COLO668 (cell line): ENCODE measurements at regions not wholly inside any gene's neighbourhood (a gene's known extent, or its start where the extent isn't known, plus 50 kb on each side); places are given as distances from the start of the nearest gene placed in this dataset.

ENCODE experiments used
- DNase-seq: peaks from one replicate; lab custom pipeline; 2025; ENCODE audit not compliant: unreplicated experiment; lab: John Stamatoyannopoulos, UW

GRCh38 chr15:35596285-35596684, 50.3 kb upstream of the DPH6 start:
- DNase-seq, result no peak

DNA sequence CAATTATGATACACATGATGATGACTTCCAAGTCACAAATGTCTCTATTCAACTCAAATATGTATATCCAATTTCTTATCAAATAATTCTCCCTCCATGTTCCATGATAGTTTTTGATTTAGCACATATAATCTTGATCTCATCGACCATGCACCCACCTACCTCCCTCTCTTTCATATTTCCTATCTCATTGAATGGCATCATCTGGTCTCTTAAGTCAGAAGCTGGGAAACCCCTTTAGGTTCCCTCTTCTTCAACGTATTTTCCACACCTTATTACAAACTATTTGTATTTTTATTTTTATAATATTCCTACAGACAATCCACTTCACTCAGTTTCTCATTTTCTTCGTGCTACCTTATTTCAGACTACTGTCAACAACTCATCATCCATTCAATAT, 56.9 kb upstream of the DPH6 start:
- DNase-seq, result no peak

- no peak for DNase-seq
Observed at GRCh38 chr15:35603301-35603700, 57.3 kb upstream of the DPH6 start.

GRCh38 chr15:35603856-35604255, 57.9 kb upstream of the DPH6 start:
- DNase-seq, result no peak

DNA sequence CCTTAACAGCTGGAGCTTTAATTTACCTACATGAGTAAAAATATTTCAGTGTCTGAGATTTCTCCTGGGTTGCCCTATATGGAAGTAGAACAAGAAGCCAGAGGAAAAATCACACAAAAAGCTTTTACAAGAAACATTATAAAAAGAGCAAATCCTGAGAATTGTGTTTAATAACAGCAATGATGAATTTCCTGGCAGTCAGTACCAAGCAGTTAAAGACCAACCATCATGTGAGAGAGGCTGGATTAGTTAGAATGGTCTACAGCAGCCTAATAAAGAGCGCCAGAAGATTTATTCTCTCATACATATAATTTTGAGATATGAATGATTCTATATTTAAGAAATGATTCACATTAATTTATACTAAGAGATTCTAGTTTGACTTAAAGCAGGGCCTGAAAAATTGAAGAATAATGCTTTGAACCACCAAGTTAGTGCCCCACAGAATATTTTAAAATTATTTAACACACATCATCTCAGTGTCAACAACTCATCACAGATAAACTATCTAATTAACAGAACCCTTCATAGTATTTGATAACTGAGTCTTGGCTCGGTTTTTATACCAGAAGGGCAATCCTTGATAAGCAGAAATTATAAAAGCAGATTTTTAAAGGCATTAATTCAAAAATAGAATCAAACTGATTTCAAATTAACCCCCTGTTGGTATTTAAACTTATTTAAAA, 59.9 kb upstream of the DPH6 start:
- no peak for DNase-seq

- no peak for DNase-seq
Observed at GRCh38 chr15:35606450-35606779, 60.5 kb upstream of the DPH6 start.

GRCh38 chr15:35616498-35617271, 70.7 kb upstream of the DPH6 start:
- DNase-seq, result no peak

DNA sequence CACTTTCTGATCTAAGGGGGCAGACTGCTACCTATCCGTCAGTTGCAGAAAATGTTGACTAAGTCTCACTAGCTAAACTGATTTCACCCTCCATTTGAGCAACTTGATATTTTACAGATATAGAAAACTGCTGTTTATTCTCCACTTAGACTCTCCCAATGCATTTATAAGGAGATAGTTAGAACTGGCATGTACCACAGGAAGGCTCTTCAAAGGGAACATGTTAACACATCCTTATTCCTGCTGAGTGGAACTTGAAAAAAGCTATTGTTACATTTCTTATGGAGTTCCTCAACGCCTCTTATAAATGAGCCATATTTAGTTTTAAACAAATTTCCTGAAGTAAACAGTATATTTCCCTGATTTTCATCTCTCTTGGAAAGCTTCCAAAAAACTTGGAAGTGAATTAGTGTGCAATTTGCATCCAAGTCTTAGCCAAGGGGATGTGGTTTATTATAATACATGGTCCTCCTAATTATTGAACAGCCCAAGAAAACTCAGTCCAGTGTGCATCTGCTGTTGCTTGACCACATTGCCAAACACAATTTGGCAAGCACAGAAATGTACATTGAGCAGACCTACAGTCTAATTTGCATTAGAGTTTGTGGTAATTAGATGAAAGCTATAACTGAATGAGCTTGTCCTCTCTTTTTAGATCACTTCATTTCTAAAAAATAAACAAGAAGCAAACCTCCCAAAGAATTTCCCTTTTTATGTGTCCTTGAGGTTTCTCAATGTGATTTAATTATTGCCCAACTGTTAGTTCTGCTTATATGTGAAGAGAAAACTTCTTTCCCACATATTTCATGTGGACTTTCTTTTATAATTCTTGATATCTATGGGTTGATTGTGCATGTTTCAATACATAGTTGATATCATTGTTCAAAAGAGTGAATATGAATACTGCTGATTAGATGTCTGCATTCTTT, 72.6 kb upstream of the DPH6 start:
- no peak for DNase-seq

- no peak for DNase-seq
Observed at GRCh38 chr15:35622641-35623340, 76.8 kb upstream of the DPH6 start.

- DNase-seq, result no peak
Observed at GRCh38 chr15:35624881-35625280, 78.9 kb upstream of the DPH6 start.

- no peak for DNase-seq
Observed at GRCh38 chr15:35626571-35627318, 80.8 kb upstream of the DPH6 start.

GRCh38 chr15:35627696-35628095, 81.7 kb upstream of the DPH6 start:
- no peak for DNase-seq

DNA sequence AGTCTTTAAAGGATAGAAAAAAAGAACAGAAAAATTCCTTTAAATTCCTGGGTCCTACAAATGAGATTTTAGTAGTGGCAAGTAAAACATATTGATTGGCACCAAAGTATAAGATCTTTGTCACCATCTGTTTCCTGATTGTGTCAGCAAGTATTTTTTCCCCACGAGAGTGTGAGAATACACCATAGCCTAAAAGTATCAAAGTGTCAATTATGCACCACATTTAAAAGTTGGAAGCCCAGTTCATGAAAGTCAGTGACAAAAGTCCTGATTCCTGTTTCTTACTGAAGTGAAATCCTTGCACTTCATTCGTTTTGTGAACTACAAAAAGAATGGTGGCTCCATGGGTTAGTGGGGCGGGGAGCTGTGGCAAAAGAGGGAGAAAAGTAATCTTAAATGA, 83.8 kb upstream of the DPH6 start:
- no peak for DNase-seq

GRCh38 chr15:35630532-35630931, 84.6 kb upstream of the DPH6 start:
- peak; percentile 10 for DNase-seq

DNA sequence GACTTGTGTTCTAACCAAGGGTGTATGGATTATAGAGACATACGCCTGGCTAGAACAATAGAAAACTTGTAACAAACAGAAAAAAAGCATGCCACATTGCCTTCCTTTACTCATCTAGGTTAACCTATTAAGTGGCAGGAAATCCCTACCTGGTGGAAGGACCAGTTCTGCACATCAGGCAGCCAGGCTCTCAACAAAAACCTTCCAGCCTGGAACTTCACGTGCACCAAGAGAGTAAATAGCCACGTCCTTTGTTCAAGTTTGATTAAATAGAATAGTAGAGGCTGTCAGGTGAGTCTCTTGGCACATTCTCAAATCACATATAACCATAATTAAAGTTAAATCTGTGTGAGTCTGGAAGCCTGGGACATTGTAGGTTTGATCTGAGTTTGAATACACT, 85.0 kb upstream of the DPH6 start:
- DNase-seq, result peak; percentile 27

DNA sequence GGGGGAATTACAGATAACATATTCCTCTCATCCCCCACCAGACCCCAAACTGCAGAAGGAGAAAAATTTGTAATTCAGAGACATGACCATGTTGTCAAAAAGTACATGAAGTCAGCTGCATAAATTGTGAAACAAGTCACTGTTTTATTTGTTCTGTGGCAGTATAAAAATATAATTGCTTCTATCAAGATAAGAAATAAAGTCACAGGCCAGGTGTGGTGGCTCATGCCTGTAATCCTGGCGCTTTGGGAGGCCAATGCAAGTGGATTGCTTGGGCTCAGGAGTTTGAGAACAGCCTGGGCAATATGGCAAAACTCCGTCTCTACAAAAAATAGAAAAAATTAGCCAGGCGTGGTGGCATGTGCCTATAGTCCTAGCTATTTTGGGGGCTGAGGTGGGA, 87.7 kb upstream of the DPH6 start:
- no peak for DNase-seq

DNA sequence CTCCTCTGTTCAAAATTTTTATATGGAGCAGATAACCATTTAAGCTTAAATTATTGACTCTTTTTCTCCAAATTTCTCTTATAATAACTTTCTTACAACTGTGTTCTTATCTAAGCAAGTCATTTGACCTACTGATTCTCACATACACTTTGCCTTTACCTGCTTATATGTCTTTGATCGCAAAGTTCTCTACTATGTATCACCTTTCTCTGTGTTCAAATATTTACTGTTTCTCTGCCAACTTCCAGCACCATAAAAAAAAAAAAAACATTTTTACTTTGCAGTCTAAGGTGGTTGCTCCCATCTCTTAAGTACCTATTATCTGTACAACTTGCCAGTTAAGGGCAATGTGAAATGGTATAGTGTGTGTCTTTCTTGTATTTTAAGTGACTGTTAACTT, 100.8 kb upstream of the DPH6 start:
- no peak for DNase-seq

DNA sequence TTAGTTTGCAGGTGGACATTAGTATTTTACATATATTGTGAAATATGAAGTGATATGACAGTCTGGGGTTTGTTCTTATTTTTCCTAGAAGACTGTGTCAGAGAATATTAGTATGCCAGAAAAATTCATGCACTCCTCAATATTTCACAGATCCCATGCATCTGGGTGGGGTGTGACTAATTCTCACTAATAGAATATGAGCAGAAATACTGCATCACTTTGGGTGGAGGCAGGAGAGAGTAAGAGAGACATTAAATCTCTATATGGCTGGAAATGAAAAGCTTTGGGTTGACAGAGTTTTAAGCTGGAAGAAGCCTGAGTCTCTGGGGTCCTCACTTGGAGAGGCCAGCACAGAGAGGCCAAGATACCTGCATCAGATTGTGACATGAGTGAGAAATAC, 101.3 kb upstream of the DPH6 start:
- DNase-seq, result no peak

DNA sequence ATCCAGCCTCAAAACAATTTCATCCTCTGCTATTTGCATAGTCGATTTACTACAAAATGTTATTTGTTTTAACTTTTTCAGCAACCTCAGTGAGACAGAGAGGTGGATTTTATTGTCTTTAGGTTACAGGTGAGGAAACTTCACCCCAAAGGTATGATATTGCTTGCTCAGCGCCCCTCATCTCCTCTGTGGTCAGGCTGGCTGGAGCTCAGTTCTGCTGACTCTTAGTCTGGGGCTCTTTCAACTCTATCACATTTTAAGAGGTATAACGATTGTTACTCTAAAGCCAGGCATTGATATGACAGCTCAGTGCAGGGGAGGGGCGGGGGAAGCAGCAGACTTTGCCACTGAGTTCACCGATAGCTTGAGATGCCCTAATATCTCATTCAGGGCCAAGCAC, 103.0 kb upstream of the DPH6 start:
- no peak for DNase-seq

DNA sequence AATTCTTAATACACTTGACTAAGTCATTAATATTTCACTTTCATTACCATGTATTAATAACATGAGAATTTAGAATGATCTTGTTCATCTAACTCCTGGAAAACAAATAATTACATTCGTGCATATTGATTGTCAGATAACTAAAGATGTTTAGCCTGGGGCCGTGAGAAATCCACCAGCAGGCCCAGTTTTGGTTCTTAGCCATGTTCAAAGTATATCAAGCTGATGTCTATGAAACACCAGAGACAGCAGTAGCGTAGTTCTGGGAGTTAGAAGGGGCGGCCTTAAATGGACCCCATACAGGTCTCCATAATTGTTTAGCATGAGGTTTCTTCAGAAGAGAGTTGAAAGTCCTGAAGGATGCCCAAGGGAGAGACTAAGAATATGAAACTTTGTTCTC, 103.6 kb upstream of the DPH6 start:
- DNase-seq, result no peak

DNA sequence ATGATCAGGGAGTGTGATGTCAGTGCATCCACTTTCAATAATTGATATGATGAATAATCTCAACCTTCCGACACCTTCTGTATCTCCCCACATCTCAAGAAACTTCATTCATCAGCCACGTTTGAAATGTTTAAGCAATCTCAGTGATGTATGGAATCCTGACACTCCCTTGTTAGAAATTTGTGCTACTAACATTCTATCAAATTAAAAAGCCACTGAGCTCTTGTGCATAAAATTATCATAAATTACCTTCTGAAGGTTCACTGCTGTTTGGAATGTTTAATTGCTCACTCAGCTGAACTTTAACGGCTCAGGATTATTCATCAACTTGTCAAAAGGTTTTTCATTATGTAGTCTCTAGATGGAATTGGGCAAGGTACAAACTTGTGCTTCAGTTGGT, 108.4 kb upstream of the DPH6 start:
- DNase-seq, result no peak
